IMR-90 (cell line): ENCODE measurements at regions not wholly inside any gene's neighbourhood (a gene's known extent, or its start where the extent isn't known, plus 50 kb on each side); places are given as distances from the start of the nearest gene placed in this dataset.

Experiments
- BHLHE40 ChIP-seq: fragments of 150-350 bp; IDR thresholded peaks from 2 replicates; pipeline ENCODE4 v1.6.1; 2016; ENCODE audit warnings: mild to moderate bottlenecking, low read depth, low read length
- CTCF ChIP-seq: conservative IDR thresholded peaks from 2 replicates; pipeline ENCODE4 v1.5.1; 2012; ENCODE audit warnings: mild to moderate bottlenecking, low read depth, low read length, improper control_type of control experiment
- POLR2A ChIP-seq: IDR thresholded peaks from 2 replicates; pipeline ENCODE4 v1.6.1; 2012; ENCODE audit warnings: mild to moderate bottlenecking, low read depth, low read length
- RFX5 ChIP-seq: IDR thresholded peaks from 2 replicates; pipeline ENCODE4 v1.8.0; 2012; ENCODE audit warnings: low read depth, mild to moderate bottlenecking, low read length, moderate library complexity
- USF2 ChIP-seq: fragments of 150-350 bp; IDR thresholded peaks from 2 replicates; pipeline ENCODE4 v1.6.1; 2017; ENCODE audit warnings: mild to moderate bottlenecking, antibody characterized with exemption, low read length, low read depth

GRCh38 chr20:21982559-21982958 is 277.1 kb downstream of the PAX1 start:
- TF ChIP-seq RFX5 = no peak
- TF ChIP-seq CTCF = no peak
- no peak for TF ChIP-seq USF2
- TF ChIP-seq POLR2A = no peak
- TF ChIP-seq BHLHE40 = no peak
